H1 (cell line): ENCODE measurements at regions not wholly inside any gene's neighbourhood (a gene's known extent, or its start where the extent isn't known, plus 50 kb on each side); places are given as distances from the start of the nearest gene placed in this dataset.

Source experiments
- CTCF ChIA-PET: fragments of 300-600 bp; sonication (Branson Sonifier 250); formaldehyde crosslinking; loops from one replicate; lab custom pipeline; 2021; ENCODE audit not compliant: partially characterized antibody; lab: Charles Lee
- POLR2A ChIA-PET: fragments of 300-600 bp; sonication (Branson Sonifier 250); formaldehyde crosslinking; loops from one replicate; lab custom pipeline; 2021; ENCODE audit warnings: inconsistent platforms; ENCODE audit not compliant: partially characterized antibody; lab: Charles Lee
- DNase-seq, 2 experiments: peaks; one replicate each; pipeline versions ENCODE4 v3.0.0 to v3.0.0-alpha.2; 2010 to 2022; ENCODE audit warnings: low spot score in 2 of 2, low read depth in 1 of 2, mixed read lengths in 1 of 2
- FAIRE-seq: peaks from 2 replicates; lab custom pipeline; 2011; peaks lifted over from hg19 to GRCh38; lab: Jason Lieb, UNC
- H2AFZ ChIP-seq: 2 replicates; pipeline ENCODE4 v1.8.1; 2012; ENCODE audit warnings: low read length, inconsistent platforms
- H2AK5ac ChIP-seq: 2 replicates; pipeline ENCODE4 v1.6.1; 2013; ENCODE audit warnings: low read depth, low read length
- H2BK120ac ChIP-seq: replicated peaks from 2 replicates; pipeline ENCODE3; 2013; ENCODE audit warnings: low read depth, low read length, inconsistent platforms
- H2BK12ac ChIP-seq: 2 replicates; pipeline ENCODE4 v1.6.1; 2013; ENCODE audit warnings: low read depth, low read length
- H2BK15ac ChIP-seq: 2 replicates; pipeline ENCODE4 v1.6.1; 2013; ENCODE audit warnings: low read length
- H2BK20ac ChIP-seq: 2 replicates; pipeline ENCODE4 v1.6.1; 2013; ENCODE audit warnings: low read length
- H2BK5ac ChIP-seq: 2 replicates; pipeline ENCODE4 v1.6.1; 2013; ENCODE audit warnings: low read depth, low read length
- H3K14ac ChIP-seq: 2 replicates; pipeline ENCODE4 v1.6.1; 2013; ENCODE audit warnings: inconsistent platforms; ENCODE audit not compliant: insufficient read length
- H3K18ac ChIP-seq: 2 replicates; pipeline ENCODE4 v1.6.1; 2013; ENCODE audit warnings: low read length; ENCODE audit errors: extremely low read depth
- H3K23ac ChIP-seq: 2 replicates; pipeline ENCODE4 v1.6.1; 2013; ENCODE audit warnings: inconsistent platforms; ENCODE audit not compliant: insufficient read length
- H3K23me2 ChIP-seq: 2 replicates; pipeline ENCODE4 v1.6.1; 2013; ENCODE audit warnings: low read depth, low read length
- H3K27ac ChIP-seq: 2 replicates; pipeline ENCODE4 v1.6.1; 2011; ENCODE audit warnings: low read depth, low read length, inconsistent platforms
- H3K27me3 ChIP-seq, 4 experiments: replicated peaks in 1 of 4; 1 replicate in 1 of 4; 2 replicates in 3 of 4; pipeline versions ENCODE4 v1.6.1 to v1.8.1; 2011 to 2013; ENCODE audit warnings: low read length in 3 of 4, mild to moderate bottlenecking in 3 of 4, inconsistent platforms in 2 of 4, mixed read lengths in 2 of 4, moderate library complexity in 1 of 4; ENCODE audit not compliant: control insufficient read depth in 3 of 4, insufficient read depth in 3 of 4; ENCODE audit errors: extremely low read depth in 1 of 4
- H3K36me3 ChIP-seq, 4 experiments: 2 replicates each; pipeline versions ENCODE4 v1.6.1 to v1.8.1; 2011 to 2013; ENCODE audit warnings: mild to moderate bottlenecking in 4 of 4, low read length in 3 of 4, moderate library complexity in 2 of 4, control low read depth in 1 of 4, inconsistent platforms in 1 of 4; ENCODE audit not compliant: insufficient read depth in 4 of 4, control insufficient read depth in 2 of 4
- H3K4ac ChIP-seq: replicated peaks from 2 replicates; pipeline ENCODE3; 2013; ENCODE audit warnings: low read length, low read depth, mixed read lengths, inconsistent platforms; ENCODE audit not compliant: insufficient read length
- H3K4me1 ChIP-seq, 4 experiments: replicated peaks in 1 of 4; 1 replicate in 1 of 4; 2 replicates in 3 of 4; pipeline versions ENCODE4 v1.6.1 to v1.8.1; 2011 to 2013; ENCODE audit warnings: low read length in 3 of 4, inconsistent platforms in 2 of 4, mixed read lengths in 1 of 4; ENCODE audit not compliant: insufficient read depth in 4 of 4, control insufficient read depth in 3 of 4
- H3K4me2 ChIP-seq, 2 experiments: 2 replicates each; pipeline versions ENCODE4 v1.6.1 to v1.8.1; 2011 to 2013; ENCODE audit warnings: low read depth in 2 of 2, low read length in 2 of 2, control low read depth in 1 of 2, inconsistent platforms in 1 of 2, mild to moderate bottlenecking in 1 of 2; ENCODE audit not compliant: insufficient read depth in 1 of 2
- H3K4me3 ChIP-seq, 4 experiments: fragments of 200-600, 300-600 bp in 1 of 4; sonication (generic), shearing (Covaris generic), sonication (Bioruptor Twin) in 1 of 4; 2 replicates each; pipeline versions ENCODE4 v1.5.1 to v1.8.1; 2011 to 2016; ENCODE audit warnings: low read length in 4 of 4, low read depth in 3 of 4, control low read depth in 2 of 4, inconsistent platforms in 2 of 4, mild to moderate bottlenecking in 2 of 4, mixed read lengths in 1 of 4, moderate library complexity in 1 of 4; ENCODE audit not compliant: insufficient read depth in 2 of 4; ENCODE audit errors: extremely low read depth in 1 of 4
- H3K56ac ChIP-seq: replicated peaks from 2 replicates; pipeline ENCODE3; 2013; ENCODE audit warnings: low read depth, mild to moderate bottlenecking, mixed read lengths, low read length, inconsistent platforms; ENCODE audit not compliant: insufficient read length
- H3K79me1 ChIP-seq: 2 replicates; pipeline ENCODE4 v1.6.1; 2013; ENCODE audit warnings: low read depth, low read length, control low read depth
- H3K79me2 ChIP-seq, 2 experiments: 2 replicates each; pipeline versions ENCODE4 v1.6.1 to v1.8.1; 2012 to 2013; ENCODE audit warnings: low read length in 2 of 2, mild to moderate bottlenecking in 2 of 2, inconsistent platforms in 1 of 2; ENCODE audit not compliant: insufficient read depth in 2 of 2, control insufficient read depth in 1 of 2
- H3K9ac ChIP-seq, 4 experiments: replicated peaks in 1 of 4; 1 replicate in 1 of 4; 2 replicates in 3 of 4; pipeline versions ENCODE4 v1.6.1 to v1.8.1; 2011 to 2013; ENCODE audit warnings: low read depth in 3 of 4, low read length in 3 of 4, control low read depth in 2 of 4, mild to moderate bottlenecking in 2 of 4, moderate library complexity in 2 of 4, inconsistent platforms in 1 of 4; ENCODE audit errors: extremely low read depth in 1 of 4
- H3K9me3 ChIP-seq, 2 experiments: 2 replicates each; pipeline versions ENCODE4 v1.6.1 to v1.8.1; 2012 to 2013; ENCODE audit warnings: mild to moderate bottlenecking in 2 of 2, moderate library complexity in 2 of 2, control low read depth in 1 of 2, inconsistent platforms in 1 of 2, low read depth in 1 of 2, low read length in 1 of 2, mixed read lengths in 1 of 2; ENCODE audit not compliant: insufficient read depth in 2 of 2
- H4K20me1 ChIP-seq, 2 experiments: replicated peaks in 1 of 2; 2 replicates each; pipeline versions ENCODE3 to v1.8.1; 2011 to 2013; ENCODE audit warnings: inconsistent platforms in 2 of 2, low read length in 2 of 2, mild to moderate bottlenecking in 1 of 2; ENCODE audit not compliant: insufficient read depth in 2 of 2, control insufficient read depth in 1 of 2
- H4K5ac ChIP-seq: 2 replicates; pipeline ENCODE4 v1.6.1; 2013; ENCODE audit warnings: low read length, low read depth, mixed read lengths, inconsistent platforms; ENCODE audit not compliant: insufficient read length
- H4K8ac ChIP-seq: 2 replicates; pipeline ENCODE4 v1.8.0; 2013; ENCODE audit warnings: mild to moderate bottlenecking, moderate library complexity, low read length, inconsistent platforms; ENCODE audit not compliant: insufficient read depth; ENCODE audit errors: extremely low read depth
- H4K91ac ChIP-seq: replicated peaks from 2 replicates; pipeline ENCODE3; 2013; ENCODE audit warnings: low read length, mixed read lengths, inconsistent platforms; ENCODE audit not compliant: insufficient read length
- BACH1 ChIP-seq: IDR thresholded peaks from 2 replicates; pipeline ENCODE4 v1.6.1; 2012; ENCODE audit warnings: low read length, improper control_type of control experiment
- CTBP2 ChIP-seq: IDR thresholded peaks from 2 replicates; pipeline ENCODE4 v1.7.0; 2011; ENCODE audit warnings: borderline replicate concordance, mild to moderate bottlenecking, moderate library complexity, mixed read lengths, low read length; ENCODE audit not compliant: insufficient read depth, insufficient read length
- EZH2 ChIP-seq: fragments of 200-600 bp; sonication (generic); IDR thresholded peaks from 2 replicates; pipeline ENCODE4 v1.7.1; 2012; ENCODE audit warnings: low read depth, mild to moderate bottlenecking, moderate library complexity, low read length, inconsistent platforms; ENCODE audit not compliant: severe bottlenecking
- RXRA ChIP-seq: IDR thresholded peaks from 2 replicates; pipeline ENCODE4 v1.6.1; 2011; ENCODE audit warnings: low read depth, mild to moderate bottlenecking, low read length, moderate library complexity; ENCODE audit not compliant: insufficient read depth
- SP4 ChIP-seq: IDR thresholded peaks from 2 replicates; pipeline ENCODE4 v1.6.1; 2012; ENCODE audit warnings: low read length, inconsistent platforms
- TAF7 ChIP-seq: optimal IDR thresholded peaks from 2 replicates; pipeline ENCODE3; 2011; ENCODE audit warnings: low read depth, mild to moderate bottlenecking, inconsistent platforms, low read length, moderate library complexity, borderline replicate concordance
- YY1 ChIP-seq: IDR thresholded peaks from 2 replicates; pipeline ENCODE4 v1.6.1; 2011; ENCODE audit warnings: low read depth, mild to moderate bottlenecking, low read length
- WGBS, 2 experiments: shearing (Covaris generic) in 1 of 2; methylation state at CpG; one replicate each; pipeline versions ENCODE4 v1.1.6 to v1.1.7; 2013 to 2015; ENCODE audit warnings: low lambda C conversion rate in 2 of 2, mixed read lengths in 2 of 2, inconsistent platforms in 1 of 2, low coverage in 1 of 2, missing lambda C conversion rate in 1 of 2; ENCODE audit not compliant: insufficient replicate concordance in 2 of 2, insufficient coverage in 1 of 2, insufficient read length in 1 of 2; ENCODE audit errors: extremely low coverage in 1 of 2, missing lambda C conversion rate in 1 of 2; 5-methylcytosine and 5-hydroxymethylcytosine counted together

- no peak overlapping the region for H3K9ac ChIP-seq
Observed at GRCh38 chrX:74371425-74372222, 49.7 kb upstream of the SLC16A2 start.

More at GRCh38 chrX:74371425-74372222, 49.7 kb upstream of the SLC16A2 start:
- TF ChIP-seq TAF7 (no peak), RXRA (no peak), CTBP2 (no peak), EZH2 (no peak), SP4 (no peak), YY1 (no peak), BACH1 (no peak)
- TF ChIP-seq, all 59 proteins: peak for 0
- 93% methylated on average over 4 of the region's 4 CpGs; no CpG with 5 or more reads in 1 of the 2 experiments for WGBS, 2 experiments
- Histone ChIP-seq H3K4me3 (no peak overlapping the region), H3K23ac (no peak overlapping the region), H4K20me1 (no peaks in the 10 kb centered on the region), H4K8ac (no peak overlapping the region), H3K14ac (no peak overlapping the region), H3K9me3 (no peaks in the 10 kb centered on the region), H3K4ac (no peak overlapping the region), H4K5ac (no peak overlapping the region), H2BK12ac (no peak overlapping the region), H3K56ac (no peak overlapping the region), H2AFZ (no peak overlapping the region), H2AK5ac (no peak overlapping the region), H2BK5ac (no peak overlapping the region), H3K18ac (no peak overlapping the region), H3K27me3 (no peaks in the 10 kb centered on the region), H2BK120ac (no peak overlapping the region), H4K91ac (no peak overlapping the region), H3K27ac (no peak overlapping the region), H2BK15ac (no peak overlapping the region), H3K79me1 (no peaks in the 10 kb centered on the region), H3K23me2 (no peaks in the 10 kb centered on the region), H3K4me1 (no peaks in the 10 kb centered on the region), H3K4me2 (no peak overlapping the region), H3K36me3 (no peaks in the 10 kb centered on the region), H2BK20ac (no peak overlapping the region), H3K79me2 (no peaks in the 10 kb centered on the region)
- POLR2A ChIA-PET = no interaction called here
- CTCF ChIA-PET = interaction anchor here (0.6 to 2.2 kb wide), 2 partner anchors 10 to 11 kb away, joined by 3 to 6 read pairs; no protein-coding TSS in a partner anchor
- no peak for FAIRE-seq
- DNase-seq = no peak
